CD8-positive, alpha-beta memory T cell (primary cell): ENCODE measurements at regions not wholly inside any gene's neighbourhood (a gene's known extent, or its start where the extent isn't known, plus 50 kb on each side); places are given as distances from the start of the nearest gene placed in this dataset.
"Not testable (repeated sequence)": the region's sequence is repeated elsewhere in the genome, so short reads cannot be mapped to it uniquely, and the experiment has no call there.

Source experiments
- CTCF ChIA-PET: fragments of 350-600 bp; sonication (Branson Sonifier 250); formaldehyde crosslinking; loops from one replicate; lab custom pipeline; 2021; ENCODE audit warnings: antibody characterized with exemption; lab: Charles Lee
- POLR2A ChIA-PET: fragments of 350-600 bp; sonication (Branson Sonifier 250); formaldehyde crosslinking; loops from one replicate; lab custom pipeline; 2021; ENCODE audit warnings: antibody characterized with exemption; lab: Charles Lee
- DNase-seq, 5 donors: peaks; one replicate each; pipeline versions ENCODE4 v3.0.0 to v3.0.0-alpha.2; 2020 to 2022; ENCODE audit warnings: mixed read lengths in 1 of 5
- H3K27ac ChIP-seq: one replicate; pipeline ENCODE4 v1.7.0; 2013; ENCODE audit warnings: low read depth, mild to moderate bottlenecking, low read length, moderate library complexity
- H3K27me3 ChIP-seq: 2 replicates; pipeline ENCODE4 v1.7.0; 2013; ENCODE audit warnings: low read length, mild to moderate bottlenecking; ENCODE audit not compliant: insufficient read depth, poor library complexity, severe bottlenecking
- H3K36me3 ChIP-seq: 2 replicates; pipeline ENCODE4 v1.7.0; 2013; ENCODE audit warnings: mild to moderate bottlenecking, low read length, moderate library complexity; ENCODE audit not compliant: insufficient read depth
- H3K4me1 ChIP-seq: 2 replicates; pipeline ENCODE4 v1.7.0; 2013; ENCODE audit warnings: mild to moderate bottlenecking, low read length, moderate library complexity; ENCODE audit not compliant: insufficient read depth
- H3K4me3 ChIP-seq: 2 replicates; pipeline ENCODE4 v1.7.0; 2013; ENCODE audit warnings: mild to moderate bottlenecking, low read length
- H3K9me3 ChIP-seq: 2 replicates; pipeline ENCODE4 v1.7.0; 2013; ENCODE audit warnings: mild to moderate bottlenecking, low read length
- H3K27ac Mint-ChIP-seq, 8 donors: one replicate each; pipeline ENCODE4 v1.8.0; 2020 to 2021; ENCODE audit warnings: mixed read lengths in 8 of 8, mild to moderate bottlenecking in 6 of 8, inconsistent platforms in 3 of 8, moderate library complexity in 3 of 8
- H3K27me3 Mint-ChIP-seq, 2 donors: one replicate each; pipeline ENCODE4 v1.8.0; 2020 to 2021; ENCODE audit warnings: mixed read lengths in 2 of 2, mild to moderate bottlenecking in 1 of 2, moderate library complexity in 1 of 2
- H3K36me3 Mint-ChIP-seq, 3 donors: one replicate each; pipeline ENCODE4 v1.8.0; 2020 to 2021; ENCODE audit warnings: mixed read lengths in 3 of 3, inconsistent platforms in 1 of 3, mild to moderate bottlenecking in 1 of 3
- H3K4me1 Mint-ChIP-seq, 3 donors: one replicate each; pipeline ENCODE4 v1.8.0; 2020 to 2021; ENCODE audit warnings: mixed read lengths in 3 of 3, inconsistent platforms in 1 of 3, mild to moderate bottlenecking in 1 of 3
- H3K4me3 Mint-ChIP-seq, 7 donors: one replicate each; pipeline ENCODE4 v1.8.0; 2020 to 2021; ENCODE audit warnings: mixed read lengths in 7 of 7, mild to moderate bottlenecking in 6 of 7, moderate library complexity in 4 of 7, inconsistent platforms in 2 of 7
- H3K9me3 Mint-ChIP-seq, 5 donors: one replicate each; pipeline ENCODE4 v1.8.0; 2020 to 2022; ENCODE audit warnings: mixed read lengths in 5 of 5, mild to moderate bottlenecking in 3 of 5, moderate library complexity in 2 of 5, inconsistent platforms in 1 of 5

GRCh38 chr9:91012933-91013841, 211.6 kb downstream of the SYK start:
- ChIA-PET CTCF (no interaction called here), POLR2A (no interaction called here)
- peaks cover 6 to 13% (median 9%) of the 10 kb centered on the region in 5 donors for H3K9me3 Mint-ChIP-seq
- H3K4me1 Mint-ChIP-seq, result no peaks in the 10 kb centered on the region
- H3K27me3 Mint-ChIP-seq, result peaks cover 12 to 42% of the 10 kb centered on the region in 2 donors
- Histone ChIP-seq H3K9me3 (no peaks in the 10 kb centered on the region), H3K27ac (no peak overlapping the region), H3K27me3 (no peaks in the 10 kb centered on the region), H3K4me3 (no peak overlapping the region), H3K4me1 (no peaks in the 10 kb centered on the region), H3K36me3 (no peaks in the 10 kb centered on the region)
- peaks cover 0 to 18% (median 3%) of the 10 kb centered on the region in 3 donors for H3K36me3 Mint-ChIP-seq
- H3K27ac Mint-ChIP-seq, result no peak overlapping the region
- no peak for DNase-seq
- H3K4me3 Mint-ChIP-seq, result peak overlapping the region in 1 of 7 donors; percentile 2

- DNase-seq, result no peak
- Histone ChIP-seq H3K4me1 (no peaks in the 10 kb centered on the region), H3K27me3 (no peaks in the 10 kb centered on the region), H3K27ac (no peak overlapping the region), H3K4me3 (no peak overlapping the region), H3K36me3 (no peaks in the 10 kb centered on the region), H3K9me3 (no peaks in the 10 kb centered on the region)
- Mint-ChIP-seq H3K4me3 (no peak overlapping the region), H3K4me1 (no peaks in the 10 kb centered on the region), H3K36me3 (peaks cover 0 to 29% (median 3%) of the 10 kb centered on the region in 3 donors), H3K27me3 (peaks cover 20 to 57% of the 10 kb centered on the region in 2 donors), H3K9me3 (peaks cover 9 to 23% (median 13%) of the 10 kb centered on the region in 5 donors), H3K27ac (no peak overlapping the region)
- CTCF ChIA-PET, result interaction anchor here (1.7 kb wide), 1 partner anchor 17 kb away, joined by 5 read pairs; no protein-coding TSS in a partner anchor
- POLR2A ChIA-PET, result no interaction called here
Observed at GRCh38 chr9:91017245-91017644, 215.6 kb downstream of the SYK start.

DNA sequence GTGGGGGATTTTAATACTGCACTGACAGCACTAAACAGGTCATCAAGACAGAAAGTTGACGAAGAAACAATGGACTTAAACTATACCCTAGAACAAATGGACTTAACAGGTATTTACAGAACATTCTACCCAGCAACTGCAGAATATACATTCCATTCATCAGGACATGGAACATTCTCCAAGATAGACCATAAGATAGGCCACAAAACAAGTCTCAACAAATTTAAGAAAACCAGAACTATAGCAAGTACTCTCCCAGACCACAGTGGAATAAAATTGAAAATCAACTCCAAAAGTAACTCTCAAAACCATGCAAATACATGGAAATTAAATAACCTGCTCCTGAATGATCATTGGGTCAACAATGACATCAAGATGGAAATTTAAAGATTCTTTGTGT, 218.3 kb downstream of the SYK start:
- H3K9me3 ChIP-seq, H3K4me3 ChIP-seq, DNase-seq, H3K27ac ChIP-seq, H3K4me1 ChIP-seq, POLR2A ChIA-PET, H3K27ac Mint-ChIP-seq, H3K36me3 ChIP-seq, H3K4me1 Mint-ChIP-seq, H3K27me3 ChIP-seq, CTCF ChIA-PET, H3K4me3 Mint-ChIP-seq: not testable (repeated sequence)
- Mint-ChIP-seq H3K9me3 (peaks cover 3 to 13% (median 6%) of the 10 kb centered on the region in 5 donors), H3K36me3 (peaks cover 0 to 13% (median 0%) of the 10 kb centered on the region in 3 donors), H3K27me3 (peaks cover 14 to 35% of the 10 kb centered on the region in 2 donors)

GRCh38 chr9:91021656-91022055, 220.0 kb downstream of the SYK start:
- Mint-ChIP-seq H3K36me3 (peaks cover 0 to 13% (median 0%) of the 10 kb centered on the region in 3 donors), H3K27me3 (peaks cover 16 to 27% of the 10 kb centered on the region in 2 donors), H3K9me3 (peaks cover 3 to 13% (median 6%) of the 10 kb centered on the region in 5 donors)
- H3K27ac Mint-ChIP-seq, H3K4me3 ChIP-seq, POLR2A ChIA-PET, H3K4me1 Mint-ChIP-seq, H3K27ac ChIP-seq, CTCF ChIA-PET, H3K4me1 ChIP-seq, H3K4me3 Mint-ChIP-seq, H3K27me3 ChIP-seq, DNase-seq, H3K9me3 ChIP-seq, H3K36me3 ChIP-seq: not testable (repeated sequence)

DNA sequence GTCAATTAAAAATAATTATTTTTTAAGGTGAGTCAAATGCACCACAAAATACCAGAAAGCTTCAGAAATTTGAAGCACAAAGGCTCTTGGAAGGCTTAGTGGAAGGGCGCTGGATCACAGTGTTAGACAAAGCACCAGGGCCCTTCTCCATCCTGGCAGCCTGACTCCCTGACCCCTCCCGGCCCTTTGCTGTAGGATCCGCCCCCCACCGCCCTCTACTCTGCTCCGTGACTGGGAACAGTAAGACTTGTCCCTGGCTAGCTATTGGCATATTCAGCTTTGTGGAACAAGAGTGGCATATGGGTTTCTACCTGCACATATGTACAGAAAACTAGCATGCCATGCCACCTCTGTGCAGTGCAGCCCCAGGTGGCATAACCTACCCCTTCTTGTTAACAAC, 222.1 kb downstream of the SYK start:
- no peak overlapping the region for H3K4me3 Mint-ChIP-seq
- H3K9me3 Mint-ChIP-seq, result peaks cover 0 to 7% (median 0%) of the 10 kb centered on the region in 5 donors
- peaks cover 14 to 20% of the 10 kb centered on the region in 2 donors for H3K27me3 Mint-ChIP-seq
- Histone ChIP-seq H3K27ac (no peak overlapping the region), H3K4me3 (no peak overlapping the region), H3K36me3 (no peaks in the 10 kb centered on the region), H3K9me3 (no peaks in the 10 kb centered on the region), H3K4me1 (no peaks in the 10 kb centered on the region), H3K27me3 (no peaks in the 10 kb centered on the region)
- no peaks in the 10 kb centered on the region for H3K4me1 Mint-ChIP-seq
- DNase-seq, result no peak
- peaks cover 0 to 7% (median 0%) of the 10 kb centered on the region in 3 donors for H3K36me3 Mint-ChIP-seq
- POLR2A ChIA-PET, result no interaction called here
- no peak overlapping the region for H3K27ac Mint-ChIP-seq
- CTCF ChIA-PET, result no interaction called here

- Mint-ChIP-seq H3K9me3 (no peaks in the 10 kb centered on the region), H3K4me1 (no peaks in the 10 kb centered on the region), H3K27ac (no peak overlapping the region), H3K27me3 (peaks cover 5 to 19% of the 10 kb centered on the region in 2 donors), H3K36me3 (no peaks in the 10 kb centered on the region), H3K4me3 (no peak overlapping the region)
- ChIA-PET POLR2A (no interaction called here), CTCF (no interaction called here)
- Histone ChIP-seq H3K4me3 (no peak overlapping the region), H3K4me1 (no peaks in the 10 kb centered on the region), H3K36me3 (no peaks in the 10 kb centered on the region), H3K27me3 (no peaks in the 10 kb centered on the region), H3K9me3 (no peaks in the 10 kb centered on the region), H3K27ac (no peak overlapping the region)
- DNase-seq, result no peak
Observed at GRCh38 chr9:91024841-91025240, 223.2 kb downstream of the SYK start.

- no peaks in the 10 kb centered on the region for H3K4me1 ChIP-seq
- CTCF ChIA-PET, result no interaction called here
- Mint-ChIP-seq H3K9me3 (no peaks in the 10 kb centered on the region), H3K4me1 (no peaks in the 10 kb centered on the region), H3K4me3 (no peak overlapping the region), H3K27me3 (peaks cover 3 to 16% of the 10 kb centered on the region in 2 donors), H3K36me3 (no peaks in the 10 kb centered on the region), H3K27ac (no peak overlapping the region)
- no peak overlapping the region for H3K27ac ChIP-seq
- no peak overlapping the region for H3K4me3 ChIP-seq
- H3K36me3 ChIP-seq, result no peaks in the 10 kb centered on the region
- DNase-seq, result no peak
- POLR2A ChIA-PET, result no interaction called here
- no peaks in the 10 kb centered on the region for H3K9me3 ChIP-seq
- no peaks in the 10 kb centered on the region for H3K27me3 ChIP-seq
Observed at GRCh38 chr9:91025856-91026255, 224.2 kb downstream of the SYK start.

DNA sequence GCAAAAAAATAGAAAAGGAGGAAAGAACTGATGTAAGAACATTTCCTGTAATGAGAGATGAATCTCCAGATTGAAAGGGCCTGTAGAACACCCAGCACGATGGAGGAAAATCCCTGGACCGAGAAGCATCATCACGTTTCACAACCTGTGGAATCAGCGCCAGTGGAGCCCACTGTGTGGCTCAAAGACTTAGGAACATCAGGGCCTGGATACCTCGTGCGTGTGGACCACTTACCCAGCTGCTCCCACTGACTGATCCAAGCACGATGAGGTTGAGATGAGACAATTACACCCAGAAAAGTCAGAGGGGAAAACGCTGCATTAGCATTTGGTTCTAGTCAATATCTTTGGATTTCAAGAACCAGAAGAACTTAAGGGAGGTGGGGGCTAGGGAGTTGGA, 224.6 kb downstream of the SYK start:
- Mint-ChIP-seq H3K9me3 (no peaks in the 10 kb centered on the region), H3K4me1 (no peaks in the 10 kb centered on the region), H3K4me3 (no peak overlapping the region), H3K27ac (no peak overlapping the region), H3K27me3 (peaks cover 3 to 16% of the 10 kb centered on the region in 2 donors), H3K36me3 (no peaks in the 10 kb centered on the region)
- no peaks in the 10 kb centered on the region for H3K9me3 ChIP-seq
- no peaks in the 10 kb centered on the region for H3K4me1 ChIP-seq
- no peaks in the 10 kb centered on the region for H3K27me3 ChIP-seq
- ChIA-PET CTCF (no interaction called here), POLR2A (no interaction called here)
- DNase-seq, result no peak
- no peak overlapping the region for H3K4me3 ChIP-seq
- no peak overlapping the region for H3K27ac ChIP-seq
- H3K36me3 ChIP-seq, result no peaks in the 10 kb centered on the region
